Stomach (tissue), 8 donors: ENCODE measurements at regions not wholly inside any gene's neighbourhood (a gene's known extent, or its start where the extent isn't known, plus 50 kb on each side); places are given as distances from the start of the nearest gene placed in this dataset.

Experiments
- DNase-seq, 2 donors: peaks; one replicate each; pipeline versions ENCODE4 v3.0.0 to v3.0.0-alpha.2; 2013 to 2019
- H3K27ac ChIP-seq, 5 donors: fragments of 200-600 bp in 4 of 5; sonication (generic) in 4 of 5; one replicate each; pipeline ENCODE4 v1.5.1; 2013 to 2019; ENCODE audit warnings: mild to moderate bottlenecking in 1 of 5, moderate library complexity in 1 of 5
- H3K27me3 ChIP-seq, 3 donors: fragments of 200-600 bp; sonication (generic); one replicate each; pipeline ENCODE4 v1.5.1; 2017 to 2019; ENCODE audit warnings: mixed run types in 1 of 3
- H3K36me3 ChIP-seq, 4 donors: fragments of 200-600 bp; sonication (generic); 1 replicate in 3 of 4; 2 replicates in 1 of 4; pipeline ENCODE4 v1.5.1; 2016 to 2019
- H3K4me1 ChIP-seq, 4 donors: fragments of 200-600 bp; sonication (generic); one replicate each; pipeline ENCODE4 v1.5.1; 2016 to 2019
- H3K4me3 ChIP-seq, 4 donors: fragments of 200-600 bp; sonication (generic) in 3 of 4; one replicate each; pipeline ENCODE4 v1.5.1; 2016 to 2019; ENCODE audit warnings: mild to moderate bottlenecking in 1 of 4
- H3K9me3 ChIP-seq, 4 donors: fragments of 200-600 bp; sonication (generic); one replicate each; pipeline ENCODE4 v1.5.1; 2016 to 2019
- EP300 ChIP-seq: sonication (generic); formaldehyde crosslinking; IDR thresholded peaks from one replicate; pipeline ENCODE4 v1.6.1; 2017; ENCODE audit warnings: antibody characterized with exemption
- POLR2A ChIP-seq, 4 donors: fragments of 450-650 bp; IDR thresholded peaks; one replicate each; pipeline ENCODE4 v1.6.1; 2016; ENCODE audit warnings: antibody characterized with exemption in 4 of 4, control low read depth in 2 of 4, mild to moderate bottlenecking in 1 of 4, moderate library complexity in 1 of 4
- POLR2AphosphoS5 ChIP-seq, 3 donors: sonication (generic); formaldehyde crosslinking; IDR thresholded peaks; one replicate each; pipeline ENCODE4 v1.6.1; 2016; ENCODE audit warnings: antibody characterized with exemption in 3 of 3
- WGBS, 5 donors: extraction: QIAGEN DNeasy Blood & Tissue Kit in 3 of 5; methylation state at CpG; one replicate each; pipeline versions ENCODE4 v1.1.5 to v1.1.7; 2013 to 2018; 5-methylcytosine and 5-hydroxymethylcytosine counted together
- intact Hi-C: fragments of 100-400 bp; cut with DNase I; formaldehyde crosslinking; loops from one replicate; pipeline ENCODE4 v1.15.1; 2023; ENCODE audit warnings: low total_unique reads
- TF ChIP-seq, protein P1 (sequence below), 7 experiments: fragments of 450-650 bp in 4 of 7; fragments of 200-600 bp in 3 of 7; sonication (generic) in 3 of 7; IDR thresholded peaks; one replicate each; pipeline ENCODE4 v1.5.1; 2016 to 2019; ENCODE audit warnings: antibody characterized with exemption in 7 of 7, control low read depth in 2 of 7, mild to moderate bottlenecking in 1 of 7
- donor health status: healthy with polysubstance abuse.
- donor health status: Bipolar disorder and iron deficiency.
- donor health status: healthy.

DNA sequence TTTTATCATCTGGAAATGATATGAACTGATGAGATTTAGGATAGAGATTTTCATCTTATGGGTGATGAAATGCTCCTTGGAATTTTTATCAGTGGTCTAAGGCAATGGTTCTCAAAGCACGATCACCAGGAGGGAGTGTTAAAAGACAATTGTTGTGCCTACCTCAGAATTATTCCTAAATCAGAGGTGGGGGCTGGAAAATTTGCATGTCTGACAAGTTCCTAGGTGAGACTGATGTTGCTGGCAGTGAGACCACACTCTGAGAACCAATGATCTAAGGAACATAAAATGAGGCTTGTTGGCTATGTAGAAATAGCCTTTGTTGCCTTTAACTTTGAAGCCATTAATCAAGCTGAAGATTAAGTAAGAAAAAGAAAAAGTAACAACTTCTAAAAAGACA is 416.6 kb upstream of the AZI2 start:
- H3K4me3 ChIP-seq = no peak overlapping the region
- peaks cover 0 to 12% (median 4%) of the 10 kb centered on the region in 4 donors for H3K9me3 ChIP-seq

DNA sequence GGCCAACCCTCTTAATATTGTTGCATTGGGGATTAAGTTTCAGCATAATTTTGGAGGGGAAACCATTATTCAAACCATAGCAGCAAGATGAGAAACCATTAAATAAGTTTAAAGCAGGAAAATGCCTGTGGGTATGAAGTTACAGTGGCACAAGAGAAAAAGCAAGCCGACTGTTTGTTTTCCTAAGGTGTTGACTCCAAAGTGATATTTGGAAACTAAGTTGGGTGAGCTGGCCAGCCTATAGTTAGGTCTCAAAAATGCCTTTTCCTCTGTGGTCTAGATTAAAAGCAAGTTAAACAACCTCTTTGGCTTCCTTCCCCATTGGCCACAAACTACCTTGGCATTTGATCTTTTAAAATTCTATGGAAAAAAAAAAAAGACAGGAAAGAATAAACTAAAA is 419.8 kb upstream of the AZI2 start:
- H3K4me3 ChIP-seq = no peak overlapping the region
- no peaks in the 10 kb centered on the region for H3K27me3 ChIP-seq
- H3K36me3 ChIP-seq = no peaks in the 10 kb centered on the region
- DNase-seq = no peak
- peaks cover 0 to 9% (median 4%) of the 10 kb centered on the region in 4 donors for H3K4me1 ChIP-seq
- H3K27ac ChIP-seq = peak overlapping the region in 1 of 5 donors; percentile 58
- intact Hi-C loops = no loop called here
- TF ChIP-seq POLR2AphosphoS5 (IDR thresholded peaks at IDR 0.05) (no peak), POLR2A (IDR thresholded peaks at IDR 0.05) (no peak), EP300 (no peak)
- TF ChIP-seq, protein P1, sequence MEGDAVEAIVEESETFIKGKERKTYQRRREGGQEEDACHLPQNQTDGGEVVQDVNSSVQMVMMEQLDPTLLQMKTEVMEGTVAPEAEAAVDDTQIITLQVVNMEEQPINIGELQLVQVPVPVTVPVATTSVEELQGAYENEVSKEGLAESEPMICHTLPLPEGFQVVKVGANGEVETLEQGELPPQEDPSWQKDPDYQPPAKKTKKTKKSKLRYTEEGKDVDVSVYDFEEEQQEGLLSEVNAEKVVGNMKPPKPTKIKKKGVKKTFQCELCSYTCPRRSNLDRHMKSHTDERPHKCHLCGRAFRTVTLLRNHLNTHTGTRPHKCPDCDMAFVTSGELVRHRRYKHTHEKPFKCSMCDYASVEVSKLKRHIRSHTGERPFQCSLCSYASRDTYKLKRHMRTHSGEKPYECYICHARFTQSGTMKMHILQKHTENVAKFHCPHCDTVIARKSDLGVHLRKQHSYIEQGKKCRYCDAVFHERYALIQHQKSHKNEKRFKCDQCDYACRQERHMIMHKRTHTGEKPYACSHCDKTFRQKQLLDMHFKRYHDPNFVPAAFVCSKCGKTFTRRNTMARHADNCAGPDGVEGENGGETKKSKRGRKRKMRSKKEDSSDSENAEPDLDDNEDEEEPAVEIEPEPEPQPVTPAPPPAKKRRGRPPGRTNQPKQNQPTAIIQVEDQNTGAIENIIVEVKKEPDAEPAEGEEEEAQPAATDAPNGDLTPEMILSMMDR (IDR thresholded peaks at IDR 0.05) = no peak
- peaks cover 3 to 38% (median 23%) of the 10 kb centered on the region in 4 donors for H3K9me3 ChIP-seq
- 15 to 36% (median 17%) methylated on average over 1 of the region's 1 CpG for WGBS, 5 donors

More for the DNA sequence above, 416.6 kb upstream of the AZI2 start:
- Histone ChIP-seq H3K36me3 (no peaks in the 10 kb centered on the region), H3K27ac (no peak overlapping the region), H3K4me1 (peaks cover 0 to 9% (median 4%) of the 10 kb centered on the region in 4 donors), H3K27me3 (no peaks in the 10 kb centered on the region)
- intact Hi-C loops = no loop called here
- TF ChIP-seq POLR2A (IDR thresholded peaks at IDR 0.05) = no peak
- TF ChIP-seq, protein P1 (IDR thresholded peaks at IDR 0.05) = no peak
- TF ChIP-seq POLR2AphosphoS5 (IDR thresholded peaks at IDR 0.05) = no peak
- no peak for TF ChIP-seq EP300
- no peak for DNase-seq
- 78 to 84% (median 80%) methylated on average over 1 of the region's 1 CpG for WGBS, 5 donors

DNA sequence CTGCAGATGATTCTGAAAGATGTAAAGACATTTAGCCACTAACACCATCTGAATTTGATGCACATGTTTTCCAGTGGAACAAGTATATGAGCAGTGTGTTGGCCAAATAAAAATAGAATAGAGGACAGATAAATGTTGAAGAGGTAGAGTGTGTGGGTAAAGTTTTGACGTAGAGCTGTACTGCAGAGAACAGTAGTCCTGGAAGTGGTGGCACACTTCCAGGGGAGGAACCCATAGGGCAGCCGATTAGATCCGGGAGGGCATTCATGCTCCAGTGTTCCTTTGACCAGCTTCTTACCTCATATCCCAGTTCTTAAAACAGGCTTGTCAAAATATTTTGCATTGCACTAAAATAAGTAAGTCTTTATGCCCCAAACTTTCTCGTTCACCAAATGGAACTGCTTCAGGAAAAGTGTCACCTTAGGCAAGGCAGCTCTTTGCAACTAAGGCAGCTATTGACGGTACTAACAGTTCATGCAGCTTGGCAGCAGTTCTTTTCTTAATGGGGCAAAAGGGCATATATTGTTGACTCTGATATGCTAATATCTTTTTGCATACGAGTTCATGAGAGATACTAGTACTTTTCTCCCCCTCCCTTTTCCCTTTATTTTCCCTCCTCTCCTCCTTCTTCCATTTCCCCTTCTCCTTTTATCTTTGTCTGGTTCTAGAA is 429.3 kb upstream of the AZI2 start:
- Histone ChIP-seq H3K4me3 (no peak overlapping the region), H3K27me3 (no peaks in the 10 kb centered on the region), H3K27ac (no peak overlapping the region), H3K9me3 (peaks cover 0 to under 1% (median 0%) of the 10 kb centered on the region in 4 donors), H3K36me3 (no peaks in the 10 kb centered on the region), H3K4me1 (peaks cover 0 to 9% (median 0%) of the 10 kb centered on the region in 4 donors)
- DNase-seq = no peak
- intact Hi-C loops = no loop called here
- TF ChIP-seq POLR2AphosphoS5 (IDR thresholded peaks at IDR 0.05) (no peak), POLR2A (IDR thresholded peaks at IDR 0.05) (no peak), EP300 (no peak)
- TF ChIP-seq, protein P1 (IDR thresholded peaks at IDR 0.05) = no peak
- 48 to 64% (median 57%) methylated on average over 6 of the region's 6 CpGs for WGBS, 5 donors

DNA sequence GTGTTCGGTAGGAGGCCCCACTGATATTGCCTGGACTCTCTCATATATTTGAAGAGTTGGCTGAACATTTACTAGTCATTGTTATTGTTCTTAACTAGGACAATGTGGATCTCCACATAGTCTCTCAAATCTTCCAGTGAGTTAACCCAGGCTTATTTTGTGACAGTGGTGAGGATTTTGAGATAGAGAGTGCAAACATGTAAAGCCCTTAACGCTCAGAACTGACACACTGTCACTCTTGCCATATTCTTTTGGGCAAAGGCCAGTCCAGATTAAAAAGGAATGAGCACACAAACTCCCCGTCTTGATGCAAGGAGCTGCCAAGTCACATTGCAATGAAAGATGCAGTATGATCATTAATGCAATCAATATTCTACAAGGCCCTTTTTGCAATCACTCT is 431.9 kb upstream of the AZI2 start:
- H3K36me3 ChIP-seq = no peaks in the 10 kb centered on the region
- H3K27me3 ChIP-seq = no peaks in the 10 kb centered on the region
- no peak for DNase-seq
- no peak overlapping the region for H3K27ac ChIP-seq
- H3K4me3 ChIP-seq = no peak overlapping the region
- H3K4me1 ChIP-seq = peaks cover 0 to 9% (median 0%) of the 10 kb centered on the region in 4 donors
- TF ChIP-seq POLR2A (IDR thresholded peaks at IDR 0.05) (no peak), POLR2AphosphoS5 (IDR thresholded peaks at IDR 0.05) (no peak), EP300 (no peak)
- TF ChIP-seq, protein P1 (IDR thresholded peaks at IDR 0.05) = no peak
- WGBS, 5 donors = 20 to 38% (median 30%) methylated on average over 3 of the region's 3 CpGs
- intact Hi-C loops = no loop called here
- H3K9me3 ChIP-seq = no peaks in the 10 kb centered on the region
